ENCODE measurements at regions not wholly inside any gene's neighbourhood (a gene's known extent, or its start where the extent isn't known, plus 50 kb on each side); places are given as distances from the start of the nearest gene placed in this dataset.

DNA sequence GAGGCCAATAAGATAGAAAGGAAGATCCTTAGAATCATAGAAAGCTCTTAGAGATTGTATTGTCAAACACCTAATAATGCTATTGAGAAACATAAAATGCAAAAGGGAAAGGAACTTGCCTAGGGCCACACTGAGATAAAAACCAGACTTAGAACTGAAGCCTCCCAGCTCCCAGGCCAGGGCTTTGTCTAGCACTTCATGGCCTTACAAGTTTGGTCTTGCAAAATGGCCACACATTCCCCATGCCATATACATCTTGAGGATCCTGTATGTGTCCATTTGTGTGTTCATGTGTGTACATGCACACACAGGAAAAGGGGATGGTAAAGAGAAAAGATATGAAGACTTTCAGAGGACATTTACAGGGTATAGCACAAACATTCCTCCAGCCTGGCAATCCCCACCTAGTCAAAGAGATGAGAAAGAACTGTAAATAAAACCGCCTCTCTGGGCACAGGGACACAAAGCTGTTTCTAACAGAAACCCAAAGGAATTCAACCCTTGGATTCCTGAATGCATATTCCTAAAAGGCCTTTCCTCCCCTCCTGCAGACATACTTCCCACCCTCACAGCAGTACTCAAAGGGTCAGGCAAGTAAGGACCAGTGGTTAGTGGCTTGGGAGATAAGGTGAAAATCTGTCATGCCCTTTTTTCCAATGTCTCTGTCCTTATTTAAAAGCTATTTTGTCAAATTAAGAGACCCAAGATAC is 99.7 kb upstream of the KLHL29 start:
- TF ChIP-seq, protein P1, sequence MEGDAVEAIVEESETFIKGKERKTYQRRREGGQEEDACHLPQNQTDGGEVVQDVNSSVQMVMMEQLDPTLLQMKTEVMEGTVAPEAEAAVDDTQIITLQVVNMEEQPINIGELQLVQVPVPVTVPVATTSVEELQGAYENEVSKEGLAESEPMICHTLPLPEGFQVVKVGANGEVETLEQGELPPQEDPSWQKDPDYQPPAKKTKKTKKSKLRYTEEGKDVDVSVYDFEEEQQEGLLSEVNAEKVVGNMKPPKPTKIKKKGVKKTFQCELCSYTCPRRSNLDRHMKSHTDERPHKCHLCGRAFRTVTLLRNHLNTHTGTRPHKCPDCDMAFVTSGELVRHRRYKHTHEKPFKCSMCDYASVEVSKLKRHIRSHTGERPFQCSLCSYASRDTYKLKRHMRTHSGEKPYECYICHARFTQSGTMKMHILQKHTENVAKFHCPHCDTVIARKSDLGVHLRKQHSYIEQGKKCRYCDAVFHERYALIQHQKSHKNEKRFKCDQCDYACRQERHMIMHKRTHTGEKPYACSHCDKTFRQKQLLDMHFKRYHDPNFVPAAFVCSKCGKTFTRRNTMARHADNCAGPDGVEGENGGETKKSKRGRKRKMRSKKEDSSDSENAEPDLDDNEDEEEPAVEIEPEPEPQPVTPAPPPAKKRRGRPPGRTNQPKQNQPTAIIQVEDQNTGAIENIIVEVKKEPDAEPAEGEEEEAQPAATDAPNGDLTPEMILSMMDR (IDR thresholded peaks at IDR 0.05) = no peak
- TF ChIP-seq POLR2A (IDR thresholded peaks at IDR 0.05) = no peak
- no peak for TF ChIP-seq EP300 (IDR thresholded peaks at IDR 0.05)
- no peak for TF ChIP-seq POLR2AphosphoS5 (IDR thresholded peaks at IDR 0.05)
